ENCODE measurements at regions not wholly inside any gene's neighbourhood (a gene's known extent, or its start where the extent isn't known, plus 50 kb on each side); places are given as distances from the start of the nearest gene placed in this dataset.

DNA sequence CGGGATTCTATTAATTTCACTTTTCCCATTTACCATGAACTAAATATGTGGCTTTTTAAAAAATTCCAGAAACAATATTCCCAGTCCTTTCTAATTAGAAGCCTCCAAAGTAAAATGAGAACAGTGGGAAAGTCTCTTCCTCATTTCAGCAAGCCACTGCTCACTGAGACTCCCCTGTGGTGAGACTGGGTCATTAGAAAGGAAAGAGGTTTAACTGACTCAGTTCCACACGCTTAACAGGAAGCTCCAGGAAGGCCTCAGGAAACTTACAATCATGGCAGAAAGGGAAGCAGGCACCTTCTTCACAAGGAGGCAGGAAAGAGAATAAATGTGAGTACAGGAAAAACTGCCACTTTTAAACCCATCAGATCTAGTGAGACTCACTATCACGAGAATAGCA, 258.9 kb upstream of the CHAC2 start:
- TF ChIP-seq, protein P1, sequence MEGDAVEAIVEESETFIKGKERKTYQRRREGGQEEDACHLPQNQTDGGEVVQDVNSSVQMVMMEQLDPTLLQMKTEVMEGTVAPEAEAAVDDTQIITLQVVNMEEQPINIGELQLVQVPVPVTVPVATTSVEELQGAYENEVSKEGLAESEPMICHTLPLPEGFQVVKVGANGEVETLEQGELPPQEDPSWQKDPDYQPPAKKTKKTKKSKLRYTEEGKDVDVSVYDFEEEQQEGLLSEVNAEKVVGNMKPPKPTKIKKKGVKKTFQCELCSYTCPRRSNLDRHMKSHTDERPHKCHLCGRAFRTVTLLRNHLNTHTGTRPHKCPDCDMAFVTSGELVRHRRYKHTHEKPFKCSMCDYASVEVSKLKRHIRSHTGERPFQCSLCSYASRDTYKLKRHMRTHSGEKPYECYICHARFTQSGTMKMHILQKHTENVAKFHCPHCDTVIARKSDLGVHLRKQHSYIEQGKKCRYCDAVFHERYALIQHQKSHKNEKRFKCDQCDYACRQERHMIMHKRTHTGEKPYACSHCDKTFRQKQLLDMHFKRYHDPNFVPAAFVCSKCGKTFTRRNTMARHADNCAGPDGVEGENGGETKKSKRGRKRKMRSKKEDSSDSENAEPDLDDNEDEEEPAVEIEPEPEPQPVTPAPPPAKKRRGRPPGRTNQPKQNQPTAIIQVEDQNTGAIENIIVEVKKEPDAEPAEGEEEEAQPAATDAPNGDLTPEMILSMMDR (IDR thresholded peaks at IDR 0.05; ENCODE audit: insufficient read depth, low read length, poor library complexity, severe bottlenecking) = no peak
- no peak for TF ChIP-seq EZH2phosphoT487 (conservative IDR thresholded peaks at IDR 0.05; ENCODE audit: low read length)

All from SU-DHL-6 (cell line).